GM23338 (cell line): ENCODE measurements at regions not wholly inside any gene's neighbourhood (a gene's known extent, or its start where the extent isn't known, plus 50 kb on each side); places are given as distances from the start of the nearest gene placed in this dataset.
A peak's percentile ranks its signal among the peaks of the same experiment; 100 is the strongest.

ENCODE experiments used
- ATAC-seq: fragments of 200-7000 bp; cut with Tn5 transposase; 3 replicates; pipeline ENCODE4 v1.9.1; 2020
- DNase-seq: peaks from one replicate; pipeline ENCODE4 v3.0.0-alpha.2; 2015; ENCODE audit warnings: low spot score
- H2AFZ ChIP-seq: fragments of 200-600 bp; sonication (generic); 2 replicates; pipeline ENCODE4 v1.8.0; 2016; ENCODE audit warnings: antibody characterized with exemption, mild to moderate bottlenecking, moderate library complexity
- H3F3A ChIP-seq: fragments of 200-600 bp; sonication (generic); replicated peaks from 2 replicates; pipeline ENCODE4 v1.8.0; 2017; ENCODE audit warnings: antibody characterized with exemption, mixed run types, low read depth
- H3K27ac ChIP-seq: fragments of 200-600 bp; sonication (generic); 2 replicates; pipeline ENCODE4 v1.6.1; 2016; ENCODE audit warnings: low read depth
- H3K27me3 ChIP-seq: fragments of 200-600 bp; sonication (generic); 2 replicates; pipeline ENCODE4 v1.8.0; 2016; ENCODE audit warnings: mild to moderate bottlenecking, mixed run types, moderate library complexity; ENCODE audit not compliant: insufficient read depth
- H3K36me3 ChIP-seq: fragments of 200-600 bp; sonication (generic); 2 replicates; pipeline ENCODE4 v1.8.0; 2016; ENCODE audit warnings: mild to moderate bottlenecking; ENCODE audit not compliant: insufficient read depth
- H3K4me1 ChIP-seq: fragments of 200-600 bp; sonication (generic); 2 replicates; pipeline ENCODE4 v1.8.0; 2016; ENCODE audit warnings: mild to moderate bottlenecking, moderate library complexity; ENCODE audit not compliant: insufficient read depth
- H3K4me2 ChIP-seq: fragments of 200-600 bp; sonication (generic); 2 replicates; pipeline ENCODE4 v1.7.1; 2017; ENCODE audit warnings: mixed run types
- H3K4me3 ChIP-seq: fragments of 200-600 bp; sonication (generic); 2 replicates; pipeline ENCODE4 v1.6.1; 2016; ENCODE audit warnings: mixed run types
- H3K79me2 ChIP-seq: fragments of 200-600 bp; sonication (generic); replicated peaks from 2 replicates; pipeline ENCODE4 v1.8.0; 2017; ENCODE audit warnings: mild to moderate bottlenecking; ENCODE audit not compliant: insufficient read depth
- H3K9me2 ChIP-seq: fragments of 200-600 bp; sonication (generic); 2 replicates; pipeline ENCODE4 v1.8.0; 2017; ENCODE audit not compliant: insufficient read depth
- H4K20me1 ChIP-seq: fragments of 200-600 bp; sonication (generic); replicated peaks from 2 replicates; pipeline ENCODE4 v1.8.0; 2017; ENCODE audit warnings: mild to moderate bottlenecking; ENCODE audit not compliant: insufficient read depth
- H3K27ac Mint-ChIP-seq: 2 replicates; pipeline ENCODE4 v1.8.0; 2020; ENCODE audit warnings: inconsistent platforms, mild to moderate bottlenecking, moderate library complexity, mixed read lengths
- H3K27me3 Mint-ChIP-seq: 3 replicates; pipeline ENCODE4 v1.8.0; 2022; ENCODE audit warnings: low read depth, mild to moderate bottlenecking, moderate library complexity, mixed read lengths, inconsistent platforms; ENCODE audit not compliant: insufficient read depth, poor library complexity
- H3K36me3 Mint-ChIP-seq: 3 replicates; pipeline ENCODE4 v1.8.0; 2021; ENCODE audit warnings: low read depth, mild to moderate bottlenecking, inconsistent platforms, moderate library complexity, mixed read lengths
- H3K4me1 Mint-ChIP-seq: 3 replicates; pipeline ENCODE4 v1.8.0; 2020; ENCODE audit warnings: mild to moderate bottlenecking, inconsistent platforms, mixed read lengths
- H3K4me3 Mint-ChIP-seq: 3 replicates; pipeline ENCODE4 v1.8.0; 2021; ENCODE audit warnings: moderate library complexity, mild to moderate bottlenecking, inconsistent platforms, mixed read lengths
- H3K9me3 Mint-ChIP-seq: 3 replicates; pipeline ENCODE4 v1.8.0; 2020; ENCODE audit warnings: moderate library complexity, mild to moderate bottlenecking, inconsistent platforms, mixed read lengths
- CREB1 ChIP-seq: fragments of 250-450 bp; sonication (Bioruptor Pico); IDR thresholded peaks from 2 replicates; pipeline ENCODE4 v1.5.0; 2020; ENCODE audit warnings: low read depth, mild to moderate bottlenecking, moderate library complexity
- EZH2 ChIP-seq: fragments of 200-600 bp; sonication (generic); IDR thresholded peaks from one replicate; pipeline ENCODE4 v1.8.0; 2017; ENCODE audit warnings: antibody characterized with exemption, mild to moderate bottlenecking, low read depth; ENCODE audit not compliant: unreplicated experiment
- EZH2phosphoT487 ChIP-seq: fragments of 200-600 bp; sonication (generic); IDR thresholded peaks from one replicate; pipeline ENCODE4 v1.8.1; 2018; ENCODE audit warnings: antibody characterized with exemption; ENCODE audit not compliant: unreplicated experiment
- JUNB ChIP-seq: IDR thresholded peaks from one replicate; pipeline ENCODE4 v1.6.1; 2016; ENCODE audit warnings: antibody characterized with exemption; ENCODE audit not compliant: unreplicated experiment
- NANOG ChIP-seq: IDR thresholded peaks from 2 replicates; pipeline ENCODE4 v1.6.1; 2016; ENCODE audit warnings: antibody characterized with exemption, borderline replicate concordance
- POLR2AphosphoS5 ChIP-seq: IDR thresholded peaks from 2 replicates; pipeline ENCODE4 v1.6.1; 2016; ENCODE audit warnings: antibody characterized with exemption, low read depth
- STAT1 ChIP-seq: IDR thresholded peaks from one replicate; pipeline ENCODE4 v1.6.1; 2016; ENCODE audit warnings: antibody characterized with exemption; ENCODE audit not compliant: unreplicated experiment
- ZNF331 ChIP-seq: fragments of 250-450 bp; sonication (Bioruptor Pico); IDR thresholded peaks from 2 replicates; pipeline ENCODE4 v1.5.0; 2020; ENCODE audit warnings: low read depth, mild to moderate bottlenecking, moderate library complexity
- TF ChIP-seq, protein P1 (sequence below): IDR thresholded peaks from 2 replicates; pipeline ENCODE4 v1.6.1; 2016; ENCODE audit warnings: antibody characterized with exemption
- TF ChIP-seq, protein P2 (sequence below), 2 experiments: fragments of 200-600 bp in 1 of 2; sonication (generic) in 1 of 2; conservative IDR thresholded peaks; 2 replicates each; pipeline versions ENCODE4 v1.5.1 to v1.6.1; 2016 to 2017; ENCODE audit warnings: antibody characterized with exemption in 2 of 2, low read depth in 2 of 2, mild to moderate bottlenecking in 2 of 2, moderate library complexity in 1 of 2

DNA sequence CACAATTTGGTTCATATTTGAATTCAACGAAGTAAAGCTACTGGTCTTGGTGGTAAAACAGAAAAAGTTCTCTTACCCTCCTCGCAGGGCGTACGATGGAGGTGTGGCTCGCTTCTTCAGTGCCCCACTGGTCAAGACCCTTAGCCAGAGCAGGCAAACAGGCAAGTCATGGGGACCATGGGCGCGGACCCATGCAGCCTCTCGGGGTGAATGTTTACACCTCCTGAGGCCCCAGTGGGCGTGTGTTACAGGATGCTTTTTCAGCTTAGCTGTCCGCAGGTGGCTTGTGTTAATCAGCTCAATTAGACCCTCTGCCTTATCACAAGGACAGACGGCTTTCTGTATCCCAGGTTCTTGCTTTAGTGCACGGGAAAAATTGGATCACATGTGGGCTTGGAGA, 991.8 kb downstream of the GBE1 start:
- no peaks in the 10 kb centered on the region for H3K79me2 ChIP-seq
- ATAC-seq (peak; percentile 86), DNase-seq (peak; percentile 7)
- no peak overlapping the region for H3K27ac ChIP-seq
- H3K9me3 Mint-ChIP-seq = no peaks in the 10 kb centered on the region
- H3K36me3 Mint-ChIP-seq = no peaks in the 10 kb centered on the region
- H3K36me3 ChIP-seq = no peaks in the 10 kb centered on the region
- H3K9me2 ChIP-seq = no peaks in the 10 kb centered on the region
- H3K27ac Mint-ChIP-seq = no peak overlapping the region; the same call in 1 of the 2 replicates
- no peaks in the 10 kb centered on the region for H3K4me1 ChIP-seq
- peaks cover 6% of the 10 kb centered on the region for H3K27me3 Mint-ChIP-seq
- H3K4me2 ChIP-seq = peak overlapping the region; percentile 66
- peak overlapping the region; percentile 38; the same call in 1 of the 2 replicates for H3K4me3 ChIP-seq
- peak overlapping the region; percentile 73; the same call in 2 of the 3 replicates for H3K4me3 Mint-ChIP-seq
- H4K20me1 ChIP-seq = no peaks in the 10 kb centered on the region
- H2AFZ ChIP-seq = peak overlapping the region; percentile 90
- H3K4me1 Mint-ChIP-seq = peaks cover 3% of the 10 kb centered on the region; the same call in 1 of the 3 replicates
- no peaks in the 10 kb centered on the region for H3K27me3 ChIP-seq
- no peaks in the 10 kb centered on the region for H3F3A ChIP-seq
- TF ChIP-seq JUNB = no peak
- no peak for TF ChIP-seq ZNF331 (CRISPR knock-in tag)

DNA sequence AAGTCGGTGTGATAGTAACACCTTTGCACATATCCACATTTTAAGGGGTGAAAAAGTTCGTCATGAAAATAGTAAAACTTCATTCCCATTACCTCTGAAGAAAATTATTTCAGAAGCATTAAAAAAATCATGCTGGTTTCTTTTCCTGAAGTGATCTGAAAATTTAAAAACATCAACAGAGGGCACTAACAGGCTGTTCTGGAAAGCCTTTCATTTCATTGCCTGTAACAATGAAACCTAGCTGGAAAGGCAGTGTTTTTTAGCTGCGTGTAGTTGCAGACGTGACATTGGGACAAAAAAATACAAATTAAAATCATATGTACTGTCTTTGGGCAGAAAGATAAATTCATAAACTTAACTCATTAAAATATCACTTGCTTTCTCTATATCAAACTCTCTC, 993.8 kb downstream of the GBE1 start:
- no peaks in the 10 kb centered on the region for H3K4me1 ChIP-seq
- no peaks in the 10 kb centered on the region for H3F3A ChIP-seq
- H3K79me2 ChIP-seq = no peaks in the 10 kb centered on the region
- ATAC-seq (no peak), DNase-seq (peak; percentile 17)
- no peak overlapping the region for H2AFZ ChIP-seq
- Mint-ChIP-seq H3K27me3 (peaks cover 6% of the 10 kb centered on the region), H3K36me3 (no peaks in the 10 kb centered on the region; the same call in 2 of the 3 replicates), H3K4me3 (no peak overlapping the region), H3K27ac (no peak overlapping the region), H3K9me3 (peaks cover 5% of the 10 kb centered on the region; the same call in 2 of the 3 replicates), H3K4me1 (peaks cover 3% of the 10 kb centered on the region; the same call in 1 of the 3 replicates)
- no peaks in the 10 kb centered on the region for H4K20me1 ChIP-seq
- H3K27me3 ChIP-seq = no peaks in the 10 kb centered on the region
- no peaks in the 10 kb centered on the region for H3K9me2 ChIP-seq
- no peak for TF ChIP-seq EZH2phosphoT487
- TF ChIP-seq NANOG = no peak
- TF ChIP-seq, protein P1, sequence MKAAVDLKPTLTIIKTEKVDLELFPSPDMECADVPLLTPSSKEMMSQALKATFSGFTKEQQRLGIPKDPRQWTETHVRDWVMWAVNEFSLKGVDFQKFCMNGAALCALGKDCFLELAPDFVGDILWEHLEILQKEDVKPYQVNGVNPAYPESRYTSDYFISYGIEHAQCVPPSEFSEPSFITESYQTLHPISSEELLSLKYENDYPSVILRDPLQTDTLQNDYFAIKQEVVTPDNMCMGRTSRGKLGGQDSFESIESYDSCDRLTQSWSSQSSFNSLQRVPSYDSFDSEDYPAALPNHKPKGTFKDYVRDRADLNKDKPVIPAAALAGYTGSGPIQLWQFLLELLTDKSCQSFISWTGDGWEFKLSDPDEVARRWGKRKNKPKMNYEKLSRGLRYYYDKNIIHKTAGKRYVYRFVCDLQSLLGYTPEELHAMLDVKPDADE = no peak
- TF ChIP-seq, protein P2, sequence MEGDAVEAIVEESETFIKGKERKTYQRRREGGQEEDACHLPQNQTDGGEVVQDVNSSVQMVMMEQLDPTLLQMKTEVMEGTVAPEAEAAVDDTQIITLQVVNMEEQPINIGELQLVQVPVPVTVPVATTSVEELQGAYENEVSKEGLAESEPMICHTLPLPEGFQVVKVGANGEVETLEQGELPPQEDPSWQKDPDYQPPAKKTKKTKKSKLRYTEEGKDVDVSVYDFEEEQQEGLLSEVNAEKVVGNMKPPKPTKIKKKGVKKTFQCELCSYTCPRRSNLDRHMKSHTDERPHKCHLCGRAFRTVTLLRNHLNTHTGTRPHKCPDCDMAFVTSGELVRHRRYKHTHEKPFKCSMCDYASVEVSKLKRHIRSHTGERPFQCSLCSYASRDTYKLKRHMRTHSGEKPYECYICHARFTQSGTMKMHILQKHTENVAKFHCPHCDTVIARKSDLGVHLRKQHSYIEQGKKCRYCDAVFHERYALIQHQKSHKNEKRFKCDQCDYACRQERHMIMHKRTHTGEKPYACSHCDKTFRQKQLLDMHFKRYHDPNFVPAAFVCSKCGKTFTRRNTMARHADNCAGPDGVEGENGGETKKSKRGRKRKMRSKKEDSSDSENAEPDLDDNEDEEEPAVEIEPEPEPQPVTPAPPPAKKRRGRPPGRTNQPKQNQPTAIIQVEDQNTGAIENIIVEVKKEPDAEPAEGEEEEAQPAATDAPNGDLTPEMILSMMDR (conservative IDR thresholded peaks at IDR 0.05; ENCODE audit: low read depth in 2 of 2) = peak in 1 of 2 experiments; percentile 33; a peak in 2 of 4 replicates
- no peaks in the 10 kb centered on the region for H3K36me3 ChIP-seq
- H3K4me3 ChIP-seq = no peak overlapping the region
- H3K27ac ChIP-seq = no peak overlapping the region
- no peak overlapping the region for H3K4me2 ChIP-seq

DNA sequence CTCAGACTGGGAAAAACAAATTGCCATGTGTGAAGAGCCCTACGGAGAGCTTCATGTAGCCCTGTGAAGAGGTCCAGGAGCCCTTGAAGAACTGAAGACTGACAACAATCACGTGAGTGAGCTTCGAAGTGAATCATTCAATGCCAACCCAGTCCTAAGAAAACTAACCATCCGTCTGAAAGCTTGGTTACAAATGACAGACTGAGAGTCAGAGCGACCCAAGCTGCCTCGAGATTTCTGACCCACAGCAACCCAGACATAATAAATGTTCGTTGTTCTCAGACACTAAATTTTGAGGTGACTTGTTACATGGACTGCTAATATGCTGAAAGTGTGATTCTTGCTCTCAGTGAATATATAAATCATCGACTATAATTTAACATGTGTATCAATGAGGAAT, 987.2 kb upstream of the ROBO1 start:
- Mint-ChIP-seq H3K27ac (0 out of 2 replicates have a peak overlapping the region, but pooled peaks have one; percentile 2), H3K36me3 (no peaks in the 10 kb centered on the region), H3K9me3 (no peaks in the 10 kb centered on the region), H3K27me3 (peaks cover 2% of the 10 kb centered on the region), H3K4me3 (no peak overlapping the region), H3K4me1 (peaks cover 30% of the 10 kb centered on the region)
- H3K4me1 ChIP-seq = peaks cover 23% of the 10 kb centered on the region
- ATAC-seq (no peak), DNase-seq (no peak)
- no peaks in the 10 kb centered on the region for H3K36me3 ChIP-seq
- H3K9me2 ChIP-seq = no peaks in the 10 kb centered on the region
- no peak overlapping the region for H3K4me2 ChIP-seq
- no peaks in the 10 kb centered on the region for H3K27me3 ChIP-seq
- H3F3A ChIP-seq = no peaks in the 10 kb centered on the region
- H3K27ac ChIP-seq = no peak overlapping the region
- H2AFZ ChIP-seq = no peak overlapping the region
- H3K4me3 ChIP-seq = no peak overlapping the region
- no peaks in the 10 kb centered on the region for H4K20me1 ChIP-seq
- no peaks in the 10 kb centered on the region for H3K79me2 ChIP-seq
- TF ChIP-seq EZH2phosphoT487 = no peak
- no peak for TF ChIP-seq NANOG
- no peak for TF ChIP-seq EZH2
- no peak for TF ChIP-seq CREB1 (CRISPR knock-in tag)
- TF ChIP-seq, protein P2 (conservative IDR thresholded peaks at IDR 0.05; ENCODE audit: low read depth in 2 of 2) = no peak
- no peak for TF ChIP-seq ZNF331 (CRISPR knock-in tag)
- TF ChIP-seq POLR2AphosphoS5 = no peak
- no peak for TF ChIP-seq STAT1
